HUES48 (cell line): ENCODE measurements at regions not wholly inside any gene's neighbourhood (a gene's known extent, or its start where the extent isn't known, plus 50 kb on each side); places are given as distances from the start of the nearest gene placed in this dataset.

Experiments used
- H3K27ac ChIP-seq: one replicate; pipeline ENCODE4 v1.7.0; 2013; ENCODE audit warnings: low read depth, low read length, inconsistent platforms
- H3K27me3 ChIP-seq: 2 replicates; pipeline ENCODE4 v1.6.1; 2013; ENCODE audit warnings: mild to moderate bottlenecking, low read length; ENCODE audit not compliant: control insufficient read depth, insufficient read depth
- H3K36me3 ChIP-seq: 2 replicates; pipeline ENCODE4 v1.6.1; 2013; ENCODE audit warnings: low read length; ENCODE audit not compliant: control insufficient read depth, insufficient read depth
- H3K4me1 ChIP-seq: 2 replicates; pipeline ENCODE4 v1.6.1; 2013; ENCODE audit warnings: mild to moderate bottlenecking, low read length; ENCODE audit not compliant: control insufficient read depth, insufficient read depth
- H3K4me3 ChIP-seq: 2 replicates; pipeline ENCODE4 v1.5.1; 2013; ENCODE audit warnings: mild to moderate bottlenecking, low read depth, low read length
- H3K9ac ChIP-seq: 2 replicates; pipeline ENCODE4 v1.6.1; 2013; ENCODE audit warnings: mild to moderate bottlenecking, low read depth, low read length, moderate library complexity
- H3K9me3 ChIP-seq: 2 replicates; pipeline ENCODE4 v1.6.1; 2013; ENCODE audit warnings: low read length; ENCODE audit not compliant: control insufficient read depth, insufficient read depth

- Histone ChIP-seq H3K9ac (no peak overlapping the region), H3K9me3 (no peaks in the 10 kb centered on the region), H3K27me3 (no peaks in the 10 kb centered on the region), H3K4me3 (no peak overlapping the region), H3K36me3 (no peaks in the 10 kb centered on the region), H3K27ac (no peak overlapping the region), H3K4me1 (peaks cover 19% of the 10 kb centered on the region)
Observed at GRCh38 chr14:104287301-104288009, 149.1 kb downstream of the KIF26A start.

- Histone ChIP-seq H3K36me3 (no peaks in the 10 kb centered on the region), H3K4me3 (no peak overlapping the region), H3K27ac (no peak overlapping the region), H3K27me3 (no peaks in the 10 kb centered on the region), H3K9ac (no peak overlapping the region), H3K9me3 (no peaks in the 10 kb centered on the region), H3K4me1 (peaks cover 19% of the 10 kb centered on the region)
Observed at GRCh38 chr14:104288272-104288671, 149.9 kb downstream of the KIF26A start.

DNA sequence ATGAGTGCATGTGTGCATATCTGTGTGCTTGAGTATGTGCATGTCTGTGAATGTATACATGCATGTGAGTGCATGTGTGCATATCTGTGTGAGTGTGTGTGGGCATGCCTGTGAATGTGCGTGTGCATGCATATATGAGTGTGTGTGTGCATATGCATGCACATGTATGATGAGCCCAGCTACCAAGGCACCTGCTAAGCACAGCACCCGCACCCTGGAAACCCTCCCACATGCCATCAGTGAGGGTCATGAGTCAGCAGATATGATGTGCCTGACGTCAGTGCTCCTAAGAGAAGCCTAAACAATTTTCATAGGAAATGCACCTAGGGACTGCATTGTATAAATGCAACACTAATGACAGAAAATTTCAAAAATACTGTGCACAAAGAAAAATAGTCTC is 151.1 kb downstream of the KIF26A start:
- Histone ChIP-seq H3K4me3 (no peak overlapping the region), H3K27ac (no peak overlapping the region), H3K9ac (no peak overlapping the region), H3K27me3 (no peaks in the 10 kb centered on the region), H3K36me3 (no peaks in the 10 kb centered on the region), H3K9me3 (no peaks in the 10 kb centered on the region), H3K4me1 (peaks cover 19% of the 10 kb centered on the region)

DNA sequence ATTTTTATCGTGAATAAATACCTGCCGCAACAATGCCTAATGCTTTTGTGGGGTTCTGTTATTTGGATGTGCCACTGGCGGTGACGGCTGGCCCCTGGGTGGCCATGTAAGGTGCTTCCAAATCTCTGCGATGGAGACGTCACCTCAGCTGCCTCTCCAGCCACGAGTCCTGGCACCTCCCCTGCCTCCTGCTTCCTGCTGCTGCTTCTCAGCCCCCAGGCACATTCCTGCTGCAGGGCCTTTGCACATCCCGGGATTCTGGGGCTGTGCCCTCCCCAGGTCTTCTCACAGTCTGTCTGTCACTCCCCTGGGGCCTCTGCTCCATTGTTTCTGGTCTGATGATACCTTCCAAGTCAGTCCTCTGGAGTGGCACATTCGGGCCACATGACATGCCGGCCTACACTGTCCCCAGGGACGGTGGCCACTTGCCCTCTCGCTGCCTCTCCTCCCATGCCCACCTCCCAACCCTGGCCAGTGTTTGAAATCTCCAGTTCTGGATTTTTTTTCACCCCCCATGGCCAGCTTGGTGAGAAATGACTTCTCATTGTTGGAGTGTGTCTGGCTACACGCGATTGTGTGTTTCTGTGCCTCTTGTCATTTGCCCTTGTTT is 151.8 kb downstream of the KIF26A start:
- Histone ChIP-seq H3K4me3 (no peak overlapping the region), H3K27ac (no peak overlapping the region), H3K27me3 (no peaks in the 10 kb centered on the region), H3K4me1 (peaks cover 19% of the 10 kb centered on the region), H3K9ac (no peak overlapping the region), H3K36me3 (no peaks in the 10 kb centered on the region), H3K9me3 (no peaks in the 10 kb centered on the region)

- Histone ChIP-seq H3K27me3 (no peaks in the 10 kb centered on the region), H3K9ac (no peak overlapping the region), H3K4me3 (no peak overlapping the region), H3K4me1 (peaks cover 19% of the 10 kb centered on the region), H3K36me3 (no peaks in the 10 kb centered on the region), H3K27ac (peak overlapping the region; percentile 65), H3K9me3 (no peaks in the 10 kb centered on the region)
Observed at GRCh38 chr14:104290756-104291122, 152.4 kb downstream of the KIF26A start.

- Histone ChIP-seq H3K9ac (no peak overlapping the region), H3K4me3 (no peak overlapping the region), H3K27me3 (no peaks in the 10 kb centered on the region), H3K36me3 (no peaks in the 10 kb centered on the region), H3K27ac (peak overlapping the region; percentile 65), H3K4me1 (peaks cover 19% of the 10 kb centered on the region), H3K9me3 (no peaks in the 10 kb centered on the region)
Observed at GRCh38 chr14:104291123-104292000, 153.0 kb downstream of the KIF26A start.

DNA sequence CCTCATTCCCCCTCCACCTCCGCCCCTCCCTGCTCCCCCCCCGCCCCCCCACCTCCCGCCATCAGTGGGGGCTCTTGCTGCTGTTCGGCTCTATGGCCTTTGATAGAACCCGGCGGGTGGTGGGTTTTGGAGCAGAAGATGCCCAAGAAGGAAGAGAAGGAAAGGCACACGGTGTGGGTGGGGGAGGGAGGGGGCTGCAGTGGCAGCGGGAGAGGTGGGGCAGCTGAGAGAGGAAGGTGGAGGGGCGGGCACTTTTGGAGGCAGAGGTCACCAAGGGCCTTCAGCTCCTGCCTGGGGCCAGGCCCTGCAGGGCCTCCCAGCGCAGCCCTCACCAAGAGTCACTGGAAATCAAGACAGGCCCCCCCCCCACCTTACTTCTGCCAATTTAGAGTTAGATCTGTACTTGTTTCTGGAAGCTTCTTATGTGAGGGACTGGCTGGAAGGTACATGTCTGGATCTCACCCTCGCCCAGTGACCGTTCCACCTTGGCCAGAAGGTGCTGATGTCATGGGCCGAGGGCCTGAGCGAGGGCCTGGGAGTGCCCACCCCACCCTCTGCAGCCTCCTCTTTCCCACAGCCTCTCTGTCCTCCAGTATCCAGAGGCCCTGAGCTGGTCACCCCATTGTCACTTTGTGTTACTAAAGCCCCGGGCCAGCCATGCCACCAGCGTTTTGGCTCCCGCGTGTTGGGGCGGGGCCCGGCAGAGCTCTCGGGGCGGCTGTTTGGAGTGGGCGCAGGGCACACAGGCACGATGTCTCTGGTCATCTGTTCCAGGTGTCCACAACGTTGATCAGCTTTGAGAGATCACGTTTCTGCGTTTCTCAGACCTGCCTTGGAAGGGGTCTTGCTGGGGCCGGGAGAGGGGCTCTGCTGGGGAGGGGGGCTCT is 153.9 kb downstream of the KIF26A start:
- Histone ChIP-seq H3K27ac (no peak overlapping the region), H3K4me3 (no peak overlapping the region), H3K27me3 (no peaks in the 10 kb centered on the region), H3K9me3 (no peaks in the 10 kb centered on the region), H3K9ac (no peak overlapping the region), H3K36me3 (no peaks in the 10 kb centered on the region), H3K4me1 (peaks cover 19% of the 10 kb centered on the region)

- Histone ChIP-seq H3K36me3 (no peaks in the 10 kb centered on the region), H3K4me1 (peaks cover 19% of the 10 kb centered on the region), H3K27ac (no peak overlapping the region), H3K9me3 (no peaks in the 10 kb centered on the region), H3K9ac (no peak overlapping the region), H3K4me3 (no peak overlapping the region), H3K27me3 (no peaks in the 10 kb centered on the region)
Observed at GRCh38 chr14:104293231-104293841, 154.9 kb downstream of the KIF26A start.

- Histone ChIP-seq H3K4me3 (no peak overlapping the region), H3K27ac (no peak overlapping the region), H3K36me3 (no peaks in the 10 kb centered on the region), H3K27me3 (no peaks in the 10 kb centered on the region), H3K9ac (no peak overlapping the region), H3K4me1 (peaks cover 19% of the 10 kb centered on the region), H3K9me3 (no peaks in the 10 kb centered on the region)
Observed at GRCh38 chr14:104293851-104294627, 155.7 kb downstream of the KIF26A start.

DNA sequence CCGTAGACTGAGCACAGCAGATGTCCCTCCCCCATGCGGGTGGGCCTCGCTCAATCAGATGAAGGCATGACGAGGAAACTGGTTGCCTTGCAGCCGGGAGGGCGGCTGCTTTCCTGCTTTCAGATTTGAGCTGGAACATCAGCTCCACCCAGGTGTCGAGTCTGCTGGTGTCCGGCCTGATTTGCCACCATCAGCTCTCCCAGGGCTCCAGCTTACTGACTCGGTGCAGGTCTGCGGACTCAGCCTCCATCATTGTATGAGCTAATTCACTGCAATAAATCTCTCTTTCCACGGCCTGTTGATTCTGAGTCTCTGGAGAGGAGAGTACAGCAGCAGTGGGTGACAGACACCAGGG is 156.2 kb downstream of the KIF26A start:
- H3K9ac ChIP-seq = no peak overlapping the region
- no peaks in the 10 kb centered on the region for H3K9me3 ChIP-seq
- peaks cover 19% of the 10 kb centered on the region for H3K4me1 ChIP-seq
- no peaks in the 10 kb centered on the region for H3K27me3 ChIP-seq
- no peak overlapping the region for H3K27ac ChIP-seq
- H3K4me3 ChIP-seq = no peak overlapping the region
- no peaks in the 10 kb centered on the region for H3K36me3 ChIP-seq
